ENCODE measurements at regions not wholly inside any gene's neighbourhood (a gene's known extent, or its start where the extent isn't known, plus 50 kb on each side); places are given as distances from the start of the nearest gene placed in this dataset.
A peak's percentile ranks its signal among the peaks of the same experiment; 100 is the strongest.

DNA sequence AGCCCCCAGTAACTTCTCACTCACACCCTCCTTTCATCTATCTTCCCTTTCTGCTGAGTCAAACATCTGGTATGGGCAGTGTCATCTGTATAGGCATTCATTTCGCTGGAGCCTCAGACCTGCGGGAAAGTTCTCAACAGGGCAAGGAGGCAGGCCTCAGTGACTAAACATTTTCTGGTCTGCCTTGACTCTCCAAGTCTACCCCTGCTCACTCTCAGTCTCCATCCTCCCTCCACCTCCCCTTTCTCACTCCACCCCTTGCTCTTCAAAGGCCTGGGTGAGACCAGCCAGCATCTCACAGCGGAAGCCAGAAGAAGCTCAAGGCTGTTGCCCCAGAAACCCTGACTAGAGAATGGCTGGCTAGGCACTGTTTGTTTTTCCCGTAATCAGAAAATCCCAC lies 105.0 kb upstream of the BEND6 start:
- Histone ChIP-seq H4K20me1 (ENCODE audit: insufficient read depth, poor library complexity, severe bottlenecking) (no peaks in the 10 kb centered on the region), H3K9me2 (replicated peaks; ENCODE audit: insufficient read depth) (no peaks in the 10 kb centered on the region), H3K36me3 (replicated peaks; ENCODE audit: insufficient read depth, low read depth) (no peaks in the 10 kb centered on the region), H2AFZ (no peak overlapping the region), H3K79me2 (peaks cover 27% of the 10 kb centered on the region), H3K4me3 (no peak overlapping the region), H3K4me2 (peak overlapping the region; percentile 82), H3K4me1 (ENCODE audit: insufficient read depth) (peaks cover 5% of the 10 kb centered on the region), H3K27me3 (no peaks in the 10 kb centered on the region), H3K9me3 (ENCODE audit: low read depth) (no peaks in the 10 kb centered on the region), H3K27ac (peak overlapping the region; percentile 42)
- 51% methylated on average over 4 of the region's 4 CpGs for WGBS (ENCODE audit: low lambda C conversion rate, missing lambda C conversion rate)
- no peak for TF ChIP-seq EZH2 (IDR thresholded peaks at IDR 0.05; ENCODE audit: borderline replicate concordance)
- TF ChIP-seq EZH2phosphoT487 (IDR thresholded peaks at IDR 0.05; ENCODE audit: low read depth, severe bottlenecking, unreplicated experiment) = no peak
- TF ChIP-seq CTCF (IDR thresholded peaks at IDR 0.05; ENCODE audit: poor library complexity) = no peak
- no peak for DNase-seq (ENCODE audit: low spot score)

DNA sequence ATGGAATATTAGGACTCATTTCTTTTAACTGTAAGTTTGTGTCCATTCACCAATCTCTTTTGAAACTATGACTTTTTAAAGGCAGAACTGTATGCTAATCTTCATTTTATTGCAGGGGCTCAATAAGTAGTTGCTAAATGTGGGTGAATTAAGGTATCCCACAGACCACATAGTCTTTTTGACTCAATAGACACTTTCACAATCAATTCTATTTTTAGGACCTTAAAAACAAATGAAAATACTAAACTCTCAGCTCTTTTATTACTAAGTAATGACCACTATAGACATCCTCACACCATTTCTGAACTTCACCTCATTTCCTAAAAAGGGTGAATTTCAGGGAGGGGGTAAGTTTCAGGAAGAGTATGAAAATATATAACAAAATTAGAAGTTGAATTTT lies 106.8 kb upstream of the BEND6 start:
- TF ChIP-seq EZH2phosphoT487 (IDR thresholded peaks at IDR 0.05; ENCODE audit: low read depth, severe bottlenecking, unreplicated experiment) (no peak), EZH2 (IDR thresholded peaks at IDR 0.05; ENCODE audit: borderline replicate concordance) (no peak), CTCF (IDR thresholded peaks at IDR 0.05; ENCODE audit: poor library complexity) (no peak)
- Histone ChIP-seq H3K4me2 (no peak overlapping the region), H4K20me1 (ENCODE audit: insufficient read depth, poor library complexity, severe bottlenecking) (no peaks in the 10 kb centered on the region), H3K4me1 (ENCODE audit: insufficient read depth) (peaks cover 5% of the 10 kb centered on the region), H3K9me3 (ENCODE audit: low read depth) (no peaks in the 10 kb centered on the region), H3K9me2 (replicated peaks; ENCODE audit: insufficient read depth) (no peaks in the 10 kb centered on the region), H2AFZ (no peak overlapping the region), H3K4me3 (no peak overlapping the region), H3K27ac (no peak overlapping the region), H3K36me3 (replicated peaks; ENCODE audit: insufficient read depth, low read depth) (no peaks in the 10 kb centered on the region), H3K79me2 (peaks cover 27% of the 10 kb centered on the region), H3K27me3 (no peaks in the 10 kb centered on the region)
- DNase-seq (ENCODE audit: low spot score) = no peak

DNA sequence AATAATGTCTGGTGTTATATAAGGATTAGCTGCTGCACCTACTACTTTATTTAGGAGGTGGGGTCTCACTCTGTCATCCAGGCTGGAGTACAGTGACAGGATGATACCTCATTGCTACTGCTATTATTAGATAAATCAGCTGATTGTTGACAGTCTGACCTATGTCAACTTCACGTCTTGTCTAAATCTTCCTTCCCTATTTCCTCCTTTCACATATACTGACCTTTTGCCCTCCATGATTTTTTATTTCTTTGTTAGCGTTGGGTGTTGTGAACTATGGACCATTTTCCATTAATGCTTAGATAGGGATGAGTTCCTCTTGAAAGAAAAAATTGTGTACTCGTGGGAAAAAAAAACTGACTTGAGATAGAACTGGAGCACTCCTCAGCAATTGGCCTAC lies 109.9 kb upstream of the BEND6 start:
- Histone ChIP-seq H3K27me3 (no peaks in the 10 kb centered on the region), H3K9me3 (ENCODE audit: low read depth) (no peaks in the 10 kb centered on the region), H3K4me2 (no peak overlapping the region), H3K9me2 (replicated peaks; ENCODE audit: insufficient read depth) (no peaks in the 10 kb centered on the region), H2AFZ (no peak overlapping the region), H4K20me1 (ENCODE audit: insufficient read depth, poor library complexity, severe bottlenecking) (no peaks in the 10 kb centered on the region), H3K27ac (peak overlapping the region; percentile 58), H3K36me3 (replicated peaks; ENCODE audit: insufficient read depth, low read depth) (no peaks in the 10 kb centered on the region), H3K79me2 (peaks cover 50% of the 10 kb centered on the region), H3K4me3 (no peak overlapping the region), H3K4me1 (ENCODE audit: insufficient read depth) (peaks cover 5% of the 10 kb centered on the region)
- no peak for DNase-seq (ENCODE audit: low spot score)
- TF ChIP-seq CTCF (IDR thresholded peaks at IDR 0.05; ENCODE audit: poor library complexity) (no peak), EZH2 (IDR thresholded peaks at IDR 0.05; ENCODE audit: borderline replicate concordance) (no peak), EZH2phosphoT487 (IDR thresholded peaks at IDR 0.05; ENCODE audit: low read depth, severe bottlenecking, unreplicated experiment) (no peak)
- WGBS (ENCODE audit: low lambda C conversion rate, missing lambda C conversion rate) = 74% methylated on average over 3 of the region's 3 CpGs
